ENCODE measurements at regions not wholly inside any gene's neighbourhood (a gene's known extent, or its start where the extent isn't known, plus 50 kb on each side); places are given as distances from the start of the nearest gene placed in this dataset.

DNA sequence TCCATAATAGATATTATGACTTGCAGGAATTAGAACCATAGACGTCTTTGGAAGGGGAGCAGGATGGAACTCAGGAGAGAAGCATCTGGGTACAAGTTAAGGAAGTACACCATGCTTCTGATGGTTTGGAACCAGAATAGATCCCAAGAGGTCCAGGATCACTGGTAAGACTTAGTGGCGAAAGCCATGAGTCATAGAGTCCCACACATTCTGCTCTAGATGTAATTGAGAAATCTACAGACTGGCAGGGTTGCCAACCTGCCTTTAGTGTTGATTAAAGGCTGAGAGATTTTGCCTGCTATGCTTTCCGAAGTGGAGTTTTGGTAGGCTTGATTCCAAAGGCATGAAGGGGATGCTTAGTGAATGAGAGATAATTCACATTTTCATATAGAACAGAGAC is 57.1 kb upstream of the C1orf87 start:
- TF ChIP-seq YY1 (IDR thresholded peaks at IDR 0.05; ENCODE audit: insufficient read depth, insufficient read length) (no peak), SUZ12 (IDR thresholded peaks at IDR 0.05; ENCODE audit: extremely low read depth, insufficient read depth, insufficient read length) (no peak), ZNF274 (IDR thresholded peaks at IDR 0.05; ENCODE audit: low read depth, low read length) (no peak)
